ENCODE measurements at regions not wholly inside any gene's neighbourhood (a gene's known extent, or its start where the extent isn't known, plus 50 kb on each side); places are given as distances from the start of the nearest gene placed in this dataset.

DNA sequence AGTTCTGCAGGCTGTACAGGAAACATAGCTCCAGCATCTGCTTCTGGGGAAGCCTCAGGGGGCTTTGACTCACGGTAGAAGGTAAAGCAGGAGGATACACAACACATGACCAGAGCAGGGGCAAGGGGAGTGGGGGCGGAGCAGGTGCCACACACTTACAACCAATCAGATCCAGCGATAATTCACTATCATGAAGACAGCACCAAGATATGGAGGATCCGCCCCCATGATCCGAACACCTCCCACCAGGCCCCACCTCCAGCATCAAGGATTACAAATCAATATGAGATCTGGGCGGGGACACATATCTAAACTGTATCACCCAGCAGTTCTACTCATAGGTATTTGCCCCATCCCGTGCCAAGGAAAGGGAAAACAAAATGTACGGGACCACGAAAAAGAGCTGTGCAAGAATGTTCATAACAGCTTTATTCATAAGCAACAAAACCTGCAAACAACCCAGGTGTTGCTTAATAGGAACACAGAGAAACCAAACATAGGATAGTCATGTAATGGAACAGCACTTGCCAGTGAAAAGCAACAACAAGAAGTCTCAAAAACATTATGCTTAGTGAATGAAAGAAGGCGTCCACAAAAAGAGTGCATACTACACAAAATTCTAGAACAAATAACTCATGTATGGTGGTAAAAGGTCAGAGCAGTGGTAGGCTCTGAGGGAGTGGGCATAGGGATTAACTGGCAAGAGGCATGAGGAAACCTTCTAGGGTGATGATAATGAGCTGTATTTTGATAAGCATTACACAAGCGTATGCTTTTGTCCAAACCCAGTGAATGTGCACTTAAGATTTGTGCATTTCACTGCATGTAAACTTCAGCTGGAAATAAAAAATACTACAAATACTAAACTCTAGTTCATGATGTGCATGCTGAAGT, 130.9 kb upstream of the FAM9B start:
- H3K36me3 ChIP-seq (replicated peaks; ENCODE audit: low read depth, low read length) = no peaks in the 10 kb centered on the region
- H3K4me2 ChIP-seq (ENCODE audit: low read length) = no peak overlapping the region
- no peak overlapping the region for H2AFZ ChIP-seq (ENCODE audit: low read depth, low read length)
- no peak for TF ChIP-seq EZH2phosphoT487 (IDR thresholded peaks at IDR 0.05; ENCODE audit: low read depth)
- TF ChIP-seq, protein P1, sequence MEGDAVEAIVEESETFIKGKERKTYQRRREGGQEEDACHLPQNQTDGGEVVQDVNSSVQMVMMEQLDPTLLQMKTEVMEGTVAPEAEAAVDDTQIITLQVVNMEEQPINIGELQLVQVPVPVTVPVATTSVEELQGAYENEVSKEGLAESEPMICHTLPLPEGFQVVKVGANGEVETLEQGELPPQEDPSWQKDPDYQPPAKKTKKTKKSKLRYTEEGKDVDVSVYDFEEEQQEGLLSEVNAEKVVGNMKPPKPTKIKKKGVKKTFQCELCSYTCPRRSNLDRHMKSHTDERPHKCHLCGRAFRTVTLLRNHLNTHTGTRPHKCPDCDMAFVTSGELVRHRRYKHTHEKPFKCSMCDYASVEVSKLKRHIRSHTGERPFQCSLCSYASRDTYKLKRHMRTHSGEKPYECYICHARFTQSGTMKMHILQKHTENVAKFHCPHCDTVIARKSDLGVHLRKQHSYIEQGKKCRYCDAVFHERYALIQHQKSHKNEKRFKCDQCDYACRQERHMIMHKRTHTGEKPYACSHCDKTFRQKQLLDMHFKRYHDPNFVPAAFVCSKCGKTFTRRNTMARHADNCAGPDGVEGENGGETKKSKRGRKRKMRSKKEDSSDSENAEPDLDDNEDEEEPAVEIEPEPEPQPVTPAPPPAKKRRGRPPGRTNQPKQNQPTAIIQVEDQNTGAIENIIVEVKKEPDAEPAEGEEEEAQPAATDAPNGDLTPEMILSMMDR (IDR thresholded peaks at IDR 0.05; ENCODE audit: low read depth, low read length) = no peak
- H3K9me3 ChIP-seq (ENCODE audit: insufficient read depth, low read length) = peaks cover 6% of the 10 kb centered on the region; the same call in 1 of the 2 replicates
- H3K9ac ChIP-seq (ENCODE audit: low read length) = no peak overlapping the region
- no peak overlapping the region for H3K27ac ChIP-seq (ENCODE audit: low read length)
- H4K20me1 ChIP-seq (ENCODE audit: insufficient read depth, low read length) = no peaks in the 10 kb centered on the region
- no peaks in the 10 kb centered on the region for H3K79me2 ChIP-seq (ENCODE audit: low read length)
- no peak overlapping the region for H3K4me3 ChIP-seq (ENCODE audit: low read length)
- 0 out of 2 replicates have a peak, but pooled peaks cover 3% of the 10 kb centered on the region for H3K27me3 ChIP-seq (ENCODE audit: low read depth, low read length)
- no peaks in the 10 kb centered on the region for H3K4me1 ChIP-seq (ENCODE audit: low read length)

DNA sequence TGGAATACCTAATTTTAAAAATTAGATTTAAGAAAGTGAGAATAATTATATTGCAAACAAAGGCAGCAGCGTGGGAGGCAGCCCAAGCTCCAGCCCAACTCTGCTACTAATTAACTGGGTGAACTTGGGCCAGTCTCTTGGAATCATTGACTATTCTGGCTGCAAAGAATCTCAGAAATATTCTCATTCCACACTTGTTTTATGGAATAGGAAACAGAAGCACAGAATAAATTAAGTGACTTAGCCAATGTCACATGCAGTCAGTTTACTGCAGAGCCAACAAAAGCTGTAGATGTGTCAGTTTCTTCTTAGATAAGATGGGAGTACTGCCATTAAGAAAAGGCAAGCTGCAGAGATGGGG, 132.6 kb upstream of the FAM9B start:
- no peak for TF ChIP-seq EZH2phosphoT487 (IDR thresholded peaks at IDR 0.05; ENCODE audit: low read depth)
- TF ChIP-seq, protein P1 (IDR thresholded peaks at IDR 0.05; ENCODE audit: low read depth, low read length) = no peak
- no peaks in the 10 kb centered on the region for H3K4me1 ChIP-seq (ENCODE audit: low read length)
- H2AFZ ChIP-seq (ENCODE audit: low read depth, low read length) = no peak overlapping the region
- no peak overlapping the region for H3K4me2 ChIP-seq (ENCODE audit: low read length)
- no peak overlapping the region for H3K27ac ChIP-seq (ENCODE audit: low read length)
- H3K36me3 ChIP-seq (replicated peaks; ENCODE audit: low read depth, low read length) = no peaks in the 10 kb centered on the region
- H3K9ac ChIP-seq (ENCODE audit: low read length) = no peak overlapping the region
- no peaks in the 10 kb centered on the region for H4K20me1 ChIP-seq (ENCODE audit: insufficient read depth, low read length)
- no peaks in the 10 kb centered on the region for H3K79me2 ChIP-seq (ENCODE audit: low read length)
- peaks cover 6% of the 10 kb centered on the region; the same call in 1 of the 2 replicates for H3K9me3 ChIP-seq (ENCODE audit: insufficient read depth, low read length)
- H3K27me3 ChIP-seq (ENCODE audit: low read depth, low read length) = 0 out of 2 replicates have a peak, but pooled peaks cover 3% of the 10 kb centered on the region
- H3K4me3 ChIP-seq (ENCODE audit: low read length) = no peak overlapping the region

DNA sequence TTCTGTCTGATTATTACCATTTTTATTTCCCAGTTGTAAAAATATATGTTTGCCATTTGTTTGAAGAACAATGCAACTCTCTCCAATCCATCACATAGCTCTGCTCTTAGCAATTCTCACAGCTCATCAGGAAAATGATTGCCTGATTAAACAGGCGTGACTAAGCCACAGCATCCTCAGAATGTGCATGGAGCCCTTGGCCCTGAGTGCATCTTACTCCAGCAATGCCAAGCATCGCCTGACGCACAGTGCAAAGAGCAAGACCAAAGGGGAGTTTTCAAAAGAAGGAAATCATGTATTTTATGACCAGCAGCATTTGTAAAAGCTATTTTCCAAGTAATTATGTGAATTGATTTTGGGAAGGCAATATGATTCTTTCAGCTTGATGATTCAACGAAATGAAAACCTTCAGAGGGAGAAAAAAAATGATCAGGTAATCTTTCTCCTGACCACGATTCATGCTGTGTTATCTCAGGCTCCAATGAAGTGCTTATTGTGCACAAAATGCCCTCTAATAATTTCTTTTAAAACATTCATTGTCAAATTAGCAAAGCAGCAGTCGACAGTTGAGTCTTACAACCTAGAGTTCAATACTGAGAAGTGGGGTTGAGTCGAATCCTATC, 138.0 kb upstream of the FAM9B start:
- no peaks in the 10 kb centered on the region for H3K4me1 ChIP-seq (ENCODE audit: low read length)
- H4K20me1 ChIP-seq (ENCODE audit: insufficient read depth, low read length) = no peaks in the 10 kb centered on the region
- H3K27ac ChIP-seq (ENCODE audit: low read length) = no peak overlapping the region
- H2AFZ ChIP-seq (ENCODE audit: low read depth, low read length) = no peak overlapping the region
- no peak overlapping the region for H3K4me2 ChIP-seq (ENCODE audit: low read length)
- TF ChIP-seq, protein P1 (IDR thresholded peaks at IDR 0.05; ENCODE audit: low read depth, low read length) = no peak
- no peak overlapping the region for H3K4me3 ChIP-seq (ENCODE audit: low read length)
- 0 out of 2 replicates have a peak, but pooled peaks cover 3% of the 10 kb centered on the region for H3K9me3 ChIP-seq (ENCODE audit: insufficient read depth, low read length)
- H3K36me3 ChIP-seq (replicated peaks; ENCODE audit: low read depth, low read length) = no peaks in the 10 kb centered on the region
- H3K9ac ChIP-seq (ENCODE audit: low read length) = no peak overlapping the region
- H3K79me2 ChIP-seq (ENCODE audit: low read length) = no peaks in the 10 kb centered on the region
- H3K27me3 ChIP-seq (ENCODE audit: low read depth, low read length) = no peaks in the 10 kb centered on the region

DNA sequence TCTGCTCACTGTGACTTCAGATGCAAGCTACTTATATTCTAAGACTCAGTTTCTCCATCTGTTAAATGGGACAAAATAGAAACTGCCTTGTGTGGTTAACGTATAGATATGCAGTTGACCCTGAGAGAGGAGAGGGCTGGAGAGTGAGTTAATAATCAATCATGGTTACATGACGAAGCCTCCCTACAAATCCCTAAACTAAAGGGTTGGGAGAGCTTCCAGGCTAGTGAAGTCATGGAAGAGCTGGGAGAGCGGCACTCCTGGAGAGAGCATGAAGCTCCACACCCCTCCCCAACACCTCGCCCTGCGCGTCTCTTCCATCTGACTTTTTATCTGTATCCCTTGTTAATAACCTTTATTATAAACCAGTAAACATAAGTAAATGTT, 138.5 kb upstream of the FAM9B start:
- Histone ChIP-seq H3K27ac (ENCODE audit: low read length) (no peak overlapping the region), H2AFZ (ENCODE audit: low read depth, low read length) (no peak overlapping the region), H3K79me2 (ENCODE audit: low read length) (no peaks in the 10 kb centered on the region), H4K20me1 (ENCODE audit: insufficient read depth, low read length) (no peaks in the 10 kb centered on the region), H3K9ac (ENCODE audit: low read length) (no peak overlapping the region), H3K36me3 (replicated peaks; ENCODE audit: low read depth, low read length) (no peaks in the 10 kb centered on the region), H3K27me3 (ENCODE audit: low read depth, low read length) (no peaks in the 10 kb centered on the region), H3K4me3 (ENCODE audit: low read length) (no peak overlapping the region), H3K4me1 (ENCODE audit: low read length) (no peaks in the 10 kb centered on the region), H3K9me3 (ENCODE audit: insufficient read depth, low read length) (0 out of 2 replicates have a peak, but pooled peaks cover 2% of the 10 kb centered on the region), H3K4me2 (ENCODE audit: low read length) (no peak overlapping the region)
- TF ChIP-seq EZH2phosphoT487 (IDR thresholded peaks at IDR 0.05; ENCODE audit: low read depth) = no peak
- TF ChIP-seq, protein P1 (IDR thresholded peaks at IDR 0.05; ENCODE audit: low read depth, low read length) = no peak
